NOMO-1 (cell line): ENCODE measurements at regions not wholly inside any gene's neighbourhood (a gene's known extent, or its start where the extent isn't known, plus 50 kb on each side); places are given as distances from the start of the nearest gene placed in this dataset.
A peak's percentile ranks its signal among the peaks of the same experiment; 100 is the strongest.
"Not testable (repeated sequence)": the region's sequence is repeated elsewhere in the genome, so short reads cannot be mapped to it uniquely, and the experiment has no call there.

Experiments
- DNase-seq, 2 experiments: peaks; one replicate each; lab custom pipeline; 2025; ENCODE audit not compliant: unreplicated experiment in 2 of 2; lab: John Stamatoyannopoulos, UW

DNA sequence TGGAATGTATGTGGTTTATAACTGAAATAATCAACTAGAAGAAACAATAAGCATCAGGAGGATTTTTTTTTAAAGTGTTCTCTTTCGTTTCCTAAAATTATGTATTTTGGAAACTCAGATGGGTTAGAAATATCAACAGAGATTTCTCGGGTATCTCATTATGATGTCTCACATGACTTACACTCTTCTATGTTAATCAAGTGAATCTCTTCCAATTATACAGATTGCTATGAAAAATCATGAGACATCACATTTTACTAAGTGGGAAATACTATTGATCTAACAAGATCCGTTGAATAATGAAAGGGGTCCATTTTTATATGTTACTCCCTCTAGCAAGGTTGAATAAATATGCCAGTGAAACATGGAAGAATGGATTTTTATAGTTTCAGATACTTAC lies 54.7 kb upstream of the NRIP1 start:
- DNase-seq, result no peak

DNA sequence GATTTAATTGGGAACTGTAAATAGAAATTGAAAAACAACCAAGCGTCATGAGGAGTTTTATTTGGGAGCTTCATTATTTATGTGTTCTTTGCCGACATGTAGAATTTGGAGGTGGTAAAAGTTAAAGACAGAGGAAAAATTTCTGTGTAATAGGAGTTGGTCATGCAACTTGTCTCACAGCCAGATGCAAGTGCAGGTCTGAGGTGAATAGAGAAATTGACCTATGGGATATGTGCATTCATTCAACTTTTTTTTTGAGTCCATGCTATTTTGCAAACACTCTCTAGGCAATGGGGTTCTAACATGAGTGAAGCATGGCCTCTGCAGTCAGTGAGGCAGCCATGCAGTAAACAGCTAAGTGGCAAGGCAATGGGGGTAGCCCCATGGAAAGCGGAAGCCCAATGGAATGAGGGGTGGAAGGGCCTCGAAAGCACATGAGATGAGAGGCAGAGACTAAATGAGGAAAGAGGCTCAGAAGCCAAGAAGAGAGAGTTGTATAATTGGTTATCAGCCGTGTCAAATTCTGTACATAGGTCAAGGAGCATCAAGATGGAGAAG lies 56.4 kb upstream of the NRIP1 start:
- DNase-seq, result no peak

DNA sequence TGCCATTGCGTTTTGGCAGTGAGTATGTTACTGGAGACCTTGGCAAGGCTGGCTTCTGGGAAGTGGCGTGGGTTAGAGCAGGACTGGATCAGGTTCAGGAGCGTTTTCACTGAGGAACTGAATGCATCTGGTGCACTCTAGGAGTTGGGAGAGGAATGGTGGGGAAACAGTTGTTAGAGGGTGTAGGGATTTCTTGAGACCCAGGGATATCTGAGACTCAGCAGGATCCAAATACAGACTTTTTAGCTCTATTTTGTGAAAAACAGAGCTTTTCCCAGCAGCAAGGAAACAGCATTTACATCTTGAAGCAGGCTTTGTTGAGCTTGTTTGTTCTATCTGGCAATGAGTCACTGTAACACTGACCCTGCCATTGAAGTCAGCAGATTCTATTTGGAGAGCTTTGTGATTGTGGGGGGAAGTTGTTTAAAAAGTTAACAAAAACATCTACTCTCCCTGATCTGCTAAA lies 56.9 kb upstream of the NRIP1 start:
- no peak for DNase-seq

- no peak for DNase-seq
These were observed 57.4 kb upstream of the NRIP1 start for GRCh38 chr21:15122241-15122640.

- DNase-seq, result no peak
These were observed 59.9 kb upstream of the NRIP1 start for GRCh38 chr21:15124731-15125130.

DNA sequence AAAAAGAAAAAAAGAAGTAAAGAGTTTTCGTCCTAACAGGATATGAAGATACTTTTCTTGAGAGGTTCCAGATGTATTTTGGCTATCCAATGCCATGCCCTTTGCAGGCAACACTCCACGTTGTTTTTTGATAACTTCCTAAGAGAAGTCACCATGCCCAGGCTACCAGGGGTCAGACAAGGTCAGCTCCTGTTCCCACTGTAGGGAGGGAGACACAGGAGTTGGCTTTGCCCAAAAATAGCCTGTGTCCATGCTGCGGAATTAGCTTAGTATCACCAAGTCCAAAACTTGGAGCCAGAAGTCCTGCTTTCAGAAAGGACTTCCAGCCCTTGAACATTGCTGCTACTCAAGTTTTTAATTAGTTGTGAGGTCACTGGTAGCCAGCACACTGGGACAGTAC lies 62.1 kb upstream of the NRIP1 start:
- DNase-seq, result no peak

DNA sequence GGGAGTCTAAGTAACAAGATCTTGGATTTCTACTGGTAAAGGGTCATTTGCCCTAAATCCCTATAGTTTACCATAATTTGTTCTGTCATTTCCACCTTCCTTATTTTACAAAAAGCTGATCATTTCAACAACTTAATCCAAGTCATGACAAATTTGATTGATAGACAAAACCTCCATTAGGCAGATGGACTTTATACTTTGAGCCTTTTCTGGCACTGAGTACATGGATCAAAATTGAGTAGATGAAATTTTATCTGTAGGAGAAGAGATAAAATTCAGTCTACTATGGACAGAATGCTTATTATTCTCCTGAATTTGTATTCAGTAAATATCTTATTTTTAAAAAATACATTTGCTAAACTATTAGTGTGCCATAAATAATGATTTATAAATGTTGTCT lies 62.6 kb upstream of the NRIP1 start:
- DNase-seq, result no peak

GRCh38 chr21:15128267-15128666 lies 63.5 kb upstream of the NRIP1 start:
- DNase-seq, result peak in 1 of 2 experiments; percentile 58

GRCh38 chr21:15128714-15129113 lies 63.9 kb upstream of the NRIP1 start:
- not testable (repeated sequence) for DNase-seq

GRCh38 chr21:15130326-15130725 lies 65.5 kb upstream of the NRIP1 start:
- no peak for DNase-seq

- no peak for DNase-seq
These were observed 66.0 kb upstream of the NRIP1 start for GRCh38 chr21:15130751-15131150.

- DNase-seq, result no peak
These were observed 68.0 kb upstream of the NRIP1 start for GRCh38 chr21:15132781-15133180.

GRCh38 chr21:15134701-15135470 lies 70.1 kb upstream of the NRIP1 start:
- peak; percentile 49 to 72 for DNase-seq

DNA sequence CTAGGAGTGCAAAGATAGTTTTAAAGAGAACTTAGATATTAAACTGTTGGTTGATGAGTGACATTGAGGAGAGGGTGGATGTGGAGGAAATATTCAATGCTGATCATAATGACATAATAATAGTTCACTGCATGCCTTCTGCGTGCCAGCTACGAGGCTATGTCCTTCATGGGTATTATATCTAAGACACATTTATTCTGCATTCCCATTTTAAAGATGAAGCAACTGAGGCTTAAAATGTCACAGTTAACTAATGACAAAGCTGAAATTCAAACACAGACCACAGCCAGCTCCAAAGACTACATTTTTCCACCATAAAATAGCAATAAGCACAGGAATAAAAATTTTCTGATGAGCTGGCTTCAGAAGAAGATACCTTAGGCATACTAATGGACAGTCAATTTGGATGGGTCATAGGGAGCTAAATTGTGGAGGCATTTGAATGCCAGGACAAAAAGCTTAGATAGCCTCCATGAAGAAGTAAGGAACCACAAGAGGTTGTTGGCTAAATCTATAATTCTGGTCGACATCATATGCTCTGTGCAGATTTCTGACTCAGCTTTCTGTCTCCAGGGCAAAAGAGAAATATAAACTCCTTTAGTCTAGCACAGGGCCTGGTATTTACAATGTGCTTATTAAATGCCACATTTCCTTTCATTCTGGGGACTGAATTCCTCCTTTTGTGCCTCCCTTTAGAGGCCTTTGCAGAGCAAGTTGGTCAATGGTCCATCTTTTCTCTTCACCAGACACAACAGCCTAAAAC lies 71.2 kb upstream of the NRIP1 start:
- DNase-seq, result no peak

DNA sequence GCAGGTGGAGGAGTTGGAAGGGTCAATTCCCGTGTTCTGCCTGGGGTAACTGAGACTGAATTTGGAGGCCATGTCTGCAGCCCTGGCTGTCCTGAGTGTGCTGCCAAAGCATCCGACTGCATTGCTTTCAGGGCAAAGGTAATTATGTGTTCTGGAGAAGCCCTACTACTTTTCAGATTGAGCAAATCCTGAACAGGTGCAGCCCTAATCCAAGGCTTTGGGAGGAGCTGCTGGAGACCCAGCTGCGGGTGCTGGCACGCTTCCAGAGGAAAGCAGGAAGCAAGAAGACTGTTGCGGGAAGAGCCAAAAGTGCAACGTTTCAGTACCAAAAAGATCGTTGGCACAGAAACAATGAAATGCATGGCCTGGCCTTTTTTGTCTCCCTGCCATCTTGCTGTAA lies 73.7 kb upstream of the NRIP1 start:
- DNase-seq, result no peak

DNA sequence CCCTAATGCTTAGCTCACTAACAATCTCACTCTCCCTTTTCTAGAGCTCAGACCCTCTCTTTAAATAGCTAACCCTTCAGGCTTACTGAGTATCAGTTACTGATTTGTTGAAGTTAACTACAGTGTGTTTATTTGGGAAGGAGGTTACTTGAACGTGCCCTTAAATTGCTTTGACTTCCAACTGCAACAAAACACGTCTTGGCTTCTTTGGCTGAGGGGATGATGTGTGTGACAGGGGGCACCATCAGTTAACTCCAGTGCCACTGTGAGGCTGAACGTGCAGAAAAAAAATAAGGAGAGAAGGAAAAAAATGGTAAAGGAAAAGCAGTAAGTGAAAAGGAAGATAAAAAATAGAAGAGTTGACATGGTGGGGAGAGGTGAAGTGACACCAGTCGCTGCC lies 75.1 kb upstream of the NRIP1 start:
- DNase-seq, result no peak

GRCh38 chr21:15140321-15141019 lies 75.7 kb upstream of the NRIP1 start:
- no peak for DNase-seq

GRCh38 chr21:15141261-15141970 lies 76.6 kb upstream of the NRIP1 start:
- DNase-seq, result peak in 1 of 2 experiments; percentile 64

DNA sequence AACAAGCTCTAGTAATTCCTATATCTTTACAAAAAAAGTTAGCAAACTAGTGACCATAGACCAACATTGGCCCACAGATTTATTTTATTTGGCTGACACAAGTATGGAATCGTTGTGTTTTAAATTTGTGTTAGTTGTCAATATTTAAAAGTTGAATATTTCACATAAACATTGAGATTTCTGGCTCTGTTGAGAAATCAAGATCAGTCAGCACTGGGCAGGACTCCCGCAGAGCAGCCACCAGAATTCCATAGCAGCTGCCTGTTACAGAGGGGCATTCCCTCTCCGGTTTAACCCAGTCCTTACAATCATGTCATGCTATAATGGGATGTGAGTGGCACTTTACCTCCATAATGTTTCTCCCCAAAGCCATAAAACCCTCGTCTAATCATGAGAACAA lies 79.2 kb upstream of the NRIP1 start:
- no peak for DNase-seq

DNA sequence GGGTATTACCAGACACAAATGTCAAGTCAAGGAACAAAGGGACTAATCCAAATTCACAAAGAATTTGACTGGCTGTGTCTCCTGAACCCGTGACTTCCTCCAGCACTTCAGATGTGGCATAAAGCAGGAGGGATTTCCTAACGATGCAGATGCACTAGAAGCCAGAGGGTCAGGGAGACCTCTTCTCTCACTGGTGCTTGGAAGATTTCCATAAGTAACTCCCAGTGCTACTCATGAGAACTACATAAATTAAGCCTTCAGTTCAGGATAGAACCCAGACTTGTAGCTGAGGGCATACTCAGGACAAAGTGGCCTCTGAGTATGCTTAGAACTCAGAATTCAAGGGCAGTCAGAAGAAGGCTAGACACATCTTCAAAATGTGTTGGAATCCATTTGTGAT lies 83.6 kb upstream of the NRIP1 start:
- no peak for DNase-seq
